GM19468 (cell line): ENCODE measurements at regions not wholly inside any gene's neighbourhood (a gene's known extent, or its start where the extent isn't known, plus 50 kb on each side); places are given as distances from the start of the nearest gene placed in this dataset.

Experiments used
- ATAC-seq: cut with Tn5 transposase; IDR thresholded peaks from one replicate; pipeline ENCODE4 v1.9.1; 2021; ENCODE audit warnings: mild to moderate bottlenecking, moderate library complexity, moderate number of reproducible peaks; ENCODE audit not compliant: unreplicated experiment; ENCODE audit errors: extremely low read depth

DNA sequence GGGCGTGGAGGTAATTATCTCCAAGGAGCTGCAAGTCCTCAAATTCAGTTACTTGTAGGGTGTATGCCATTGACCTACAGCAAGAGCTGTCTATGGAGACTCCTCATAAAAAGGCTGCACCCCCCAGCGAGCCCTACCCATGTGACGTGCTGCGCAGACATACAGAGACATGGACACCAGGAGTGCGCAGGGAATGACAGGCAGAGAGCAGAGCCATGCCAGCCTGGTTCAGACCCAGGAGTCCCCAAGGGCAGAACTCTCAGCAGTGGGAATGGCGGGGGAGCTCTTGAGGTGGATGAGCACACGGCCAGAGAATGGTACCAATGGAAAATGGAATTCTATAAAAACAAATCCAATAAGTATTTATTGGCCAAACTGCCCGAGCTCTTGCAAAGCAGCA is 310.1 kb downstream of the MYCN start:
- ATAC-seq: no peak

- no peak for ATAC-seq
These were observed 309.7 kb downstream of the MYCN start for GRCh38 chr2:16250056-16250425.

GRCh38 chr2:16249246-16250055 is 309.1 kb downstream of the MYCN start:
- ATAC-seq: no peak

DNA sequence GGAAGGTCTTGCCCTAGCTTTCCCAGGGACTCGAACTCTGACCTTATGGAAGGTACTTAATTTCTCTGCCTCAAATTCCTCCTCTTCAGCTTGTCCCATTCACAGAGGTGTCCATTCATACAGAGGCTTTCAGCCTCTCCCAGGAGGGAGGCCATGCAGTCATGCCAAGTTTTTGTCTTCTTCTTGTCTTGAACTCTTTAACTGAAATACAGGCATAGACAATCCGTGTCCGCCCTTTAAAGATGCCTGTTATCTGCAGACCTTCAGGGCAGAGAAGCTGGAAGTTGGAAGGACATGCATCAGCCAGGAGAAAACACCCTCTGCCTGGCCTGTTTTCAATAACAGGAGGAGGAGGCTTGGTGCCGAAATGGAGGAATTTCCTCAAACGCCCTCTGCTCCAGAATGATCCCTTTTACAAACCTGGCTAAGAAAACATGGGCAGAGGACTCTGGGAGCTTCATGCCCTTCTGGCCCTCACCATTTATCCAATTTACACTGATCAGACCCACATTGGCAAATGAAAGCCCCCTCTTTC is 308.3 kb downstream of the MYCN start:
- ATAC-seq: no peak

GRCh38 chr2:16247326-16248122 is 307.2 kb downstream of the MYCN start:
- ATAC-seq: no peak

DNA sequence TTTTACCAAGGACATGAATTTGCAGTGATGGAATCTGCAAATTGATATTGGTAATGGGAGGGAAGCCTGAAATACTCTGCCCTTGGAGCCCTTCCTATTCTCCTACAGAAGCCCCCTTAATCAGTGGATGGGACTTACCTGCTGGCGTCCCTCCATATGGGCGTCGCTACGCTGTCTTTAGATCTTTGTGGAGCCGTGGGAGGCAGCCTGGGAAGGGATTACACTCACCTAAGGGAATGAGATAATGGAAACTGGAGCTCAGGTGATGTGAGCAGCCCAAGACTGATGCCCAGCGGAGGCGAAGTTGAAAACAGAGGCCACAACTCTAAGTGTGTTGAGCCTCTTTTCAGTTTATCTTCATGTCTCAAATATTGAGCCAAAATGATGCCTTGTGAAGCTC is 306.6 kb downstream of the MYCN start:
- no peak for ATAC-seq

DNA sequence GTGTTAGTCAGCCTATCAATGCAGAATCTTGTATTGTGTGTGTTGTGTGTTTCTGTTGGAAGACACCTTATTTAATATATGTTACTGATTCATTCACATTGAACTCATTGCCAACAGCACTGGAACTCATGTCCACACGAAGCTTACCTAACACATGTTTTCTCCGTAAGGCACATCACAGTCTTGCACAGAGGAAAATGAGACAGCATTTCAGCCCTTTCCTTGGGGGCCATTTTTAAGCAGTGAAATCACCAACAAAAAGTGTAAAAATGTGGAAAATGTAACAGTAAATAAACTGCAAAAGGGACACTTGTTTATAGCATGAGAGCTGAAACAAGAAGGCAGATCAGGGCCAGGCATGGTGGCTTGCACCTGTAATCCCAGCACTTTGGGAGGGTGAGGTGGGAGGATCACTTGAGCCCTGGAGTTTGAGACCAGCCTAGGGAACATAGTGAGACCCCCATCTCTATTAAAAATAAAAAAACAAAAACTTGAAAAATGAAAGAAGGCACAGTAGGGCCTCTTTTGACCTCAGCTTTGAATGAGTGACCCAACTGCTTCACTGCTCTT is 306.0 kb downstream of the MYCN start:
- no peak for ATAC-seq

DNA sequence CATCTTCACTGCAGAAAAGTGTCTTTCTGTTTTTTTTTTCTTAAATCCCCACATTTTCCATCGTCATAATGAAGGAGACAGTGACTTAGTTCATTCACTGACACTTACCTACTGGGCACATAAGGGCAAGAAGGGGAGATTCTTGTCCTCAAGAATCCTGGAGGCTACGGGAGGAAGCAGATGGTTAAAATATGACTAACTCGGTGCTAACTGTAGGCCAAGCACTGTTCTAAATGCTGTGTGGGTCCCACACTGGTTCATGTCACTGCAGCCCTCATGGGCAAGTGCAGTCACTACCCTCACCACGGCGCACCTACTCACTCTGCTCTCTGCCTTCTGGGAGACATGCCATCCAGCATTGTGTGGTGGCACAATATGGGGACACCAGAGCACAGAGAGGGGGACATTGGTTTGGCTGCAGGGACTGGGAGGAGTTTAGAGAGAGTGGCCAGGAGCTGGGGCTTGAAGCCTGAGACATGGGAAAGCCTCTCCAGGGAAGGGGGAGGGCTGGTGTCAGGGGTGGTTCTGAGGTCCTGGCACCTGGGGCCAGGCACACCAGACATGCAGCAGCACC is 305.2 kb downstream of the MYCN start:
- no peak for ATAC-seq

GRCh38 chr2:16244966-16245320 is 304.6 kb downstream of the MYCN start:
- no peak for ATAC-seq

DNA sequence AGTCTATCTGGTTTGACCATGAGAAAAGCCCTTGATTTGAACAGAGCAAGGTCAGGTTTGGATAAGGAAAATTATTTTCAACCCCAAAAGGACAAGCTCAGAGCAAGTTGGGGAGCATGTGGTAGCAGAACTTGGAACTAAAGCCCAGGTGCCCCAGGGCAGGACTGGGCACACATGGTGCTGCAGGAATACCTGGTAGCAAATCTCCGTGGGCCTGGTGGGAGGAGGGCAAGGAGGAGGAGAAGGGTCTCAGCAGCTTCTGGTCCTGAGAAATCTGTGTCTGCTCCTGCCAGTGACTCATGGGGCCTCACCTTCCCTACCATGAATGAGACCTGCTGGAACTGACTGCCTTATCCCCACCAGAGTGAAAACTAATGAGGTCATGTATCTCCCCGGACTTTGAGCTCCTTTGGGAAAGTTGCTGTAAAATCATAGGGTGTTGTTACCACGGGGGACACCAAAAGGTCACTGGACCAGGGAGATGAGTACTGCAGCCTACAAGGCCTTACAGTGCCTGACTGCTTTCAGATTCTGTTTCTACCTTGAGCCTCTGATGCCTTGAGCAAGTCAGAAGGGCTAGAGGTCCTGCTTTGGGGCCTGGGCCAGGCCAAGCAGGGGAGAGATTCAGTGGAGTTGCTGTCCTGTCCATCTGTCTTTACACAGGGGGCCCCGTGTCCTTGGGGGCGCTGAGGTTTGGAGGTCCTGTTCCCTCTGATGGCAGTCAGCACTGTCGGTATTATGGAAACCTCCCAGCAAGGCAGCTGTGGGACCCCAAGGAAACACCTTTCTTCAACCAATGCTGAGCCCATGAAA is 304.0 kb downstream of the MYCN start:
- ATAC-seq: no peak

DNA sequence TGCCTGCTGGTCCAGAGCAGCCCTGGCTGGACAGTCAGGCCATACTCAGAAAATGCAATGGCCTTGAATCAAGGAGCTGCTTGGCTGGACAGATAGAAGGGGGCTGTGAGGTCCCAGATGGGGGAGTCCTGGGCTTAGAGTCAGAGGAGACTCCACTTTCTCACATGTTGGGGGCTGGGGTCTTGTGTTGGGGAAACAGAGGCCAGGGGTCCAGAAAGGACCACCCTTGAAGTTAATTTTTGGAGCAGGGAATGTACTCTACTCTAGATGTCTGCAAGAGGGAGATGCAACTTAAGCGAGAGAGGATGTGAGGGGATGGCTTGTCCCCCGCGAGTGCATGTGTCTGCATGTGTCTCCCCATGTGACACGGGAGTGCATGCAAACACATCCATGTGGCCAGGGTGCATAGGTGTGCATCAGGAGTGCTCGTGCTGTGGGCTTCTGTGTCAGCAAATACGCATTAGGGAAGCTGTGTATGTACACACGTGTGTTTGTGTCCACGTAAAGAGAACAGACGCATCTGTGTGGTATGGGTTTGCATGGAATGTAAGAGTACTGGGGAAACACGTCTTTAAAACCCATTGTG is 303.2 kb downstream of the MYCN start:
- ATAC-seq: no peak

DNA sequence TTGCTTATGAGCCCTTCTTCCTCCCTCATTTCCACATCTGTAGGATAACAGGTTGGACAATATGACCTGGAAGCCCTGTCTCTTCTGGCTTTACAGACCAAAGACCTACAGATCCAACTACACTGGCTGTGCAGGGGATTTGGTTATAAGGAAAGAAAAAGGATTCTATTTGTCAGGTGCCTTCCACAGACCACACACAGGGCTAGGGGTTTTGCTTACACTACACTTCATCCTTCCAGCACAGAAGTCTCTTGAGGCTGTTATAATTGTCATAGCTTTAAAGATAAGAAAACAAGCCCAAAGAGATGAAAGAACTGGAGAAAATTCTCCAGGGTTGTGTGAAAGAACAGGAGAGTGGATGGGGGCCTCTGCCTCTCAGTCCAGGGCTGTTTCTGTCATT is 302.6 kb downstream of the MYCN start:
- no peak for ATAC-seq

GRCh38 chr2:16241166-16242160 is 301.1 kb downstream of the MYCN start:
- ATAC-seq: no peak

DNA sequence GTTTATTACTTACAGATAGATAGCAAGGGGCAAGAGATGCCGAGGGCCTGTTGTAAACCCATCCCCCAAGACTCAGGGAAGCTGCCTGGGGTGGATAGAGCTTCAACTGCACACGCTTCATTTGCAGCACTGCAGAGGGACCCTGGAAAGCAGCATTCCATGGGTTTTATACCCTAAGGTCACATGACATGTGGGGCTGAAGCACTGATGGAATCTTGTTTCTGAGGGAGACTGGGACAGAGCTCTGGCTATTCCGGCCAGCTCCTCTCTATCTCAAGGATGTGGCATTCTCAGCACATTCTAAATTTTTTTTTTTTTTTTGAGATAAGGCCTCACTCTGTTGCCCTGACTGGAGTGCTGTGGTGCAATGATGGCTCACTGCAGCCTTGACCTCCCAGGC is 300.1 kb downstream of the MYCN start:
- ATAC-seq: no peak

GRCh38 chr2:16239296-16239850 is 299.0 kb downstream of the MYCN start:
- no peak for ATAC-seq

- no peak for ATAC-seq
These were observed 298.4 kb downstream of the MYCN start for GRCh38 chr2:16238786-16239185.

DNA sequence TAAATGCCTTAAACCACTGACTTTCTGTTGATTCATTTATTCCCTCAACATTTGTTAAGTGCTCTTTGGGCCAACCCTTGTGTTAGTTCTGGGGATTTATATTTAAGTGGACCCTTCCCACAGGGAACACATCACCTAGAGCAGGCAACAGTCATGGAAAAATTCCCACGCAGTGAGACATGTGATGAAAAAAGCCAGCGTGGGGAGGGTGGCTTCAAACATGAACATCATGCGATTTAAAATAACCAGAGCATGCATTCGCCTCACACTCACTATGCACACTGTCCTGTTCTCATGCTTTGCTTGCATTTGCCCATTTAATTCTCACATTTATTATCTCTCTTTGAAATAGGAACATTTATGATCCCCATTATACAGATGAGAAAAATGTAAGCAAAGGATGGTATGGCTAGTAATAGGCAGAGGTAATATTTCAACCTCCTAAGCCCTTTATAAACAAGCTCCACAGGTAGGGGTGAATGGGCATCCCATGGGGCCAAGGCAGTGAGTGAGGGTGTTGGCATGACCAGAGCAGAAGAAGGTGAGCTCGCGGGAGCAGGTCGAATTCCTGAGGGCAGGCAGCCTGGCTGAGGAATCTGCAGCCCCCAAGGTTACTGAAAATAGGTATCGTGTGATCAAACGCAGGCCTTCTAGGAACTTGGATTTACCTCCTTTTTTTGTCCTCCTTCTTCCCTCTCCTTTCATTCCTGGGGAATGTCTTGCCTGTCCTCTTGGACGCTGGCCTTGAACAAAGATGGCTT is 297.8 kb downstream of the MYCN start:
- ATAC-seq: no peak
